HG03103 (cell line): ENCODE measurements at regions not wholly inside any gene's neighbourhood (a gene's known extent, or its start where the extent isn't known, plus 50 kb on each side); places are given as distances from the start of the nearest gene placed in this dataset.
"Not testable (repeated sequence)": the region's sequence is repeated elsewhere in the genome, so short reads cannot be mapped to it uniquely, and the experiment has no call there.

Experiments
- ATAC-seq: cut with Tn5 transposase; IDR thresholded peaks from one replicate; pipeline ENCODE4 v1.9.1; 2021; ENCODE audit warnings: low read depth; ENCODE audit not compliant: unreplicated experiment

GRCh38 chr4:161329852-161330251, 833.9 kb downstream of the FSTL5 start:
- ATAC-seq: no peak

GRCh38 chr4:161321706-161322105, 842.1 kb downstream of the FSTL5 start:
- ATAC-seq: no peak

DNA sequence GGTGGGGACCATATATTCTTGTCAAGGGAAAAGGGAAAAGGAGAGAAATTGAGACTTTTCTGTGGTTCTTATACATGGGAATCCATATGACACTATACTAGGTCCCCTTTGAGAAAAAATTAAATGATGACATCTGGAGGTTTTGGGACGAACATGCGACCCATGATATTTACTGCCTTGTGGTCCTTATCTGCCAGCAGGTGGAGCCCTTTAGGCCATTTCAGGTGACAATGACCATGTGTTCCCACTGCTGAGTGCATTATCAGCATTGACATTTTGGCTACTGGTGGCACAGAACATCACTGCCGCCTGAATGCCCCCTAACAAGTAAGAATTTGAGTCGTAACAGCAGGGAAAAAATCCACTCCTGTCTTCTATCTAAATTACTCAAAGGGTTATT, 843.4 kb downstream of the FSTL5 start:
- ATAC-seq: no peak

- no peak for ATAC-seq
Measured at GRCh38 chr4:161317000-161317399, 846.8 kb downstream of the FSTL5 start.

- ATAC-seq: no peak
Measured at GRCh38 chr4:161314371-161314770, 849.4 kb downstream of the FSTL5 start.

DNA sequence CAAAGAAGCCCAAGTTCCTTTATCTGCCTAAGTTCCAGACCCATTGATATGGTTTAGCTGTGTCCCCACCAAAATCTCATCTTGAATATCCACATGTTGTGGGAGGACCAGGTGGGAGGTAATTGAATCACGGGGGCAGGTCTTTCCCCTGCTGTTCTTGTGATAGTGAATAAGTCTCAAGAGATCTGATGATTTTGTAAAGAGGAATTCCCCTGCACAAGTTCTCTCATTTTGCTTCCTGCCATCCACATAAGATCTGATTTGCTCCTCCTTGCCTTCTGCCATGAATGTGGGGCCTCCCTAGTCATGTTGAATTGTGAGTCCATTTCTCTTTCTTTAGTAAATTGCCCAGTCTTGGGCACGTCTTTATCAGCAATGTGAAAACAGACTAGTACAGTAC, 860.2 kb downstream of the FSTL5 start:
- ATAC-seq: no peak

DNA sequence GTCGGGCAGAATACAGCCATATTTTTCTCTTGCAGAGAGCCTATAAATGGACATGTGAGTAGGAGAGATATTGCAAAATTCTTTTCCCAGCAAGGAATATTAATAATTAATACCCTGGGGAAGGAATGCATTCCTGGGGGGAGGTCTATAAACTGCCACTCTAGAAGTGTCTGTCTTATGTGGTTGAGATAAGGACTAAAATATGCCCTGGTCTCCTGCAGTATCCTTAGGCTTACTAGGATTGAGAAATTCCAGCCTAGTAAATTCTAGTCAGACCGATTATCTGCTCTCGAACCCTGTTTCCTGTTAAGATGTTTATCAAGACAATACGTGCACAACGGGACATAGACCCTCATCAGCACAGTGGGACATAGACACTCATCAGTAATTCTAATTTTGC, 872.6 kb downstream of the FSTL5 start:
- ATAC-seq: no peak

DNA sequence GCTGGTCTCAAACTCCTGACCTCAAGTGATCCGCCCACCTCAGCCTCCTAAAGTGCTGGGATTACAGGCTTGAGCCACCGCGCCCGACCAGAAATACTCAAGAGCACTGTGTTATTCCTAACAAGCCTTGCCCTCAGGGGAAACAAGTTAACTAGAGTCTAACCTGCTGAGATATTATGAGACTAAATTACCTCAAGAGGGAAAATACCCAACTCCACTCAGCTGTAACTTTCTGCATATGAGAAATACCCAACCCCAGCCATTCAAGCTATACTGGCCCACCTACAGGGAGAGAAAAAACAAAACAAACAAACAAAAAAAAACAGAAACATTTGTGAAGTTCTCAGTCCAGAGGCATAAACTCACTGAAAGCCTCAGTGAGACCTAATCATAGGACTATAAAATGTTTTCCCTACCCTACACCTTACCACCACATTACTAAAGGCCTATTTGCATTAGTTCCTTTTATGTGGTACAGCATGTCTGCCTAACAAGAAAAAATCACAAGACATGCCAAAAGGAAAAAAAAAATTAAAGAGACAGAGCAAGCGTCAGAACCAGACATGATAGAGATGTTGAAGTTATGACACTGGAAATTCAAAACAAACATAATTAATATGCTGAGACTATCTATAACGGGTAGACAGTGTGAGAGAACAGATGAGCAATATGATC, 876.0 kb downstream of the FSTL5 start:
- no peak for ATAC-seq

- ATAC-seq: no peak
Measured at GRCh38 chr4:161285461-161285860, 878.3 kb downstream of the FSTL5 start.

DNA sequence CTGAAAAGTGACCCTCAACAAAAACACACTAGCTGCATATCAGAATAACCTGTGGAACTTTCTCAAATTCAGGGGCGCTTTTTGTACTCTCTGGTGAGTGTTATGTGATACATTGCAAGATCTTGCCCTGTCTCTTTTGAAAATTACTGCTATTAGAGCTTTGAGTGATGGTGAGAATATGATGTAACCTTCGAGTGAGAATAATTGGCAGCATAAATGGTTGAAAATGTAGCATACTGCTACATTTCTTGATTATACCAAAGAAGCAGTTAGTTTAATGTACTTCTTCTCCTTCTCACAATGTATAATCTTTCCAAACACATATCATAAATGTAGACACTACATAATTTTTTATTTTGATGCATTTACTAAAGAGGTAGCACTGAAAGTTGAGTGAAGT, 882.9 kb downstream of the FSTL5 start:
- no peak for ATAC-seq

GRCh38 chr4:161279095-161279494, 884.7 kb downstream of the FSTL5 start:
- ATAC-seq: no peak

DNA sequence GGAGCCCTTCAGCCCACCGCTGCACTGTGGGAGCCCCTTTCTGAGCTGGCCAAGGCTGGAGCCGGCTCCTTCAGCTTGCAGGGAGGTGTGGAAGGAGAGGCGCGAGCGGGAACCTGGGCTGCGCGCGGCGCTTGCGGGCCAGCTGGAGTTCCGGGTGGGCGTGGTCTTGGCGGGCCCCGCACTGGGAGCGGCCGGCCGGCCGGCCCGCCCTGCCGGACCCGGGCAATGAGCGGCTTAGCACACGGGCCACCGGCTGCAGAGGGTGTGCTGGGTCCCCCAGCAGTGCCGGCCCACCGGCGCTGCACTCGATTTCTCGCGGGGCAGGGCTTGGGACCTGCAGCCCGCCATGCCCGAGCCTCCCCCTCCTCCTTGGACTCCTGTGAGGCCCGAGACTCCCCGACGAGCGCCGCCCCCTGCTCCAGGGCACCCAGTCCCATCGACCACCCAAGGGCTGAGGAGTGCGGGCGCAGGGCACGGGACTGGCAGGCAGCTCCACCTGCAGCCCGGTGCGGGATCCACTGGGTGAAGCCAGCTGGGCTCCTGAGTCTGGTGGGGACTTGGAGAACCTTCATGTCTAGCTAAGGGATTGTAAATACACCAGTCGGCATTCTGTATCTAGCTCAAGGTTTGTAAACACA, 886.5 kb downstream of the FSTL5 start:
- not testable (repeated sequence) for ATAC-seq

- ATAC-seq: no peak
Measured at GRCh38 chr4:161273607-161274006, 890.2 kb downstream of the FSTL5 start.

DNA sequence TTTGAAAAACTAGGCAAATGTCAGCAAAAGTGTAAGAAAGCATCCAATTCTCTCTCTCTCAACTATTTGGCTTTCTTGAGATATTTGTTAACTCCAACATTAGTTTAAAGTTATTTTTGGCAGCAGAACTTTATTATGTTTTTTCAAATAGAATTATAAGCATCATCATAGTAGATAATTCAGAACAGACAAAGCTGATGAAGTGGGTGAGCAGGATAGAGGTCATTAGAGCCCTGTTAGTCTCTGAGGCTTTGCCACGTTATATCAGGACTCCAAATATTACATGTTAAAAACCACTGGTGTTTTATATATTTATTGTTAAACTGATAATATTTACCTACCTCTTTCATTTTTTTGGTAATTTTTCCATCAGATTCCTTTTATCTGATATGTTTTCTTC, 903.0 kb downstream of the FSTL5 start:
- no peak for ATAC-seq

DNA sequence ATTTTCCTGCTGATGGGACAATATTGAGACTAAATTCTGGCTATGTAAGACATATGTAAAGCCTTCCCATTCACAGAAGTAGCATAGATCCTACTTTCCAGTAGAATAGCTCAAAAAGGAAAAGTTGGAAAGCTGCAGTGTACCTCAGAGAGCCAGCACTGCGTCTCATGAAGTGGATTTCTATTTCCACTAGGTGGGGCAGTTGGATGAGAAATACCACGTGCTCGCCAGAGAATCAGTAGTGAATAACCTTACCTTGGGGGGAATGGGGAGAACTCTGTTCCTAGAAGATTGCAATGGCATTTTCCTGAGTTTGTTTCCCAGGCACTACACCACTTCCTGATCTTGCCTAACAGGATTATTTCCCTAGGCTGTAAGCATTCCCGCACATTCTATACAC, 907.1 kb downstream of the FSTL5 start:
- ATAC-seq: no peak

GRCh38 chr4:161256172-161256571, 907.6 kb downstream of the FSTL5 start:
- ATAC-seq: no peak

DNA sequence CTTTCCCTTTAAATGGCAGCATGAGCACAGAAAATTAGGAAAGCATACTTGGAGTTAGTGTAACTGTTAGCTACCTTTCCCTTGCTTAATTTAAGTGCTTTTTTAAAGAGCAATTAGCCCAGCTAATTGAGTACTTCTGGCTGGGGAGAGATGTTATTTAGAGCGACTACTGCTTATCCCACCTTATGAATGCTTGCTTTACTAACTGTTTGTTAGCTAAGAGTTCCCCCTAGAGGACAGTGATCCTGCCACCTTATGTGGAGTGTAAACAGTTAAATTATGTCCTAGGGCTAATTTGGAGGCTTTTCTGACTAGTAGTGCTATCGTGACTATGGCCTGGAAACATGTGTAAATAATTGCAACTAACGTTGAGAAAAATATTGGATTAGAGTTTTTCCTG, 909.4 kb downstream of the FSTL5 start:
- no peak for ATAC-seq

DNA sequence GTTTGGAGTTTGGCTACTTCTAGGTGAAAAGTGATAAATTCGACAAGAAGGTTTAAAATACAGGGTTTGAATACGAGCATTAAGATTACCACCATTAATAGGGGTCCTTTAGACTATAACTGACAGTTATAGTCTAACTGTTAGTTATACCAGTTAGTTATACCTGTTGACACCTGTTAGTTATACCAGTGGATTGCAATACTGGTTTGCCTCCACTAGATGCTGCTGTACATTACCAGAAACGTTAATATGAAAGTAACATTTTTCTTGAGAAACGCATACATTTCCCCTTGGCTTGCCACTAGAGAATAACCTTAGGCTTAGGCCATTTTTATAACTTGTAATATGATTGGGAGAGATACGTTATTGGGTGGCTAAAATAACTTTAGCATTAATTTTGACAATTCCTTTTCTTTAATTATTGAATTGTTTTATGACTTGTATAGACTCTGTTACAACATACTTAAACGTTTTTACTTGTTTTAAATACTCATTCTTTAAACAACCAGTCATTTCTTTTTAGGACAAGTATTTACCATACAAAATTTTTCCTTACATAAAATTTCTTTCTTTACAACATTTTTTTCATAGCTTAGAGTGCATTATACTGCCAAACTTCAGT, 911.2 kb downstream of the FSTL5 start:
- peak; percentile 65 for ATAC-seq

DNA sequence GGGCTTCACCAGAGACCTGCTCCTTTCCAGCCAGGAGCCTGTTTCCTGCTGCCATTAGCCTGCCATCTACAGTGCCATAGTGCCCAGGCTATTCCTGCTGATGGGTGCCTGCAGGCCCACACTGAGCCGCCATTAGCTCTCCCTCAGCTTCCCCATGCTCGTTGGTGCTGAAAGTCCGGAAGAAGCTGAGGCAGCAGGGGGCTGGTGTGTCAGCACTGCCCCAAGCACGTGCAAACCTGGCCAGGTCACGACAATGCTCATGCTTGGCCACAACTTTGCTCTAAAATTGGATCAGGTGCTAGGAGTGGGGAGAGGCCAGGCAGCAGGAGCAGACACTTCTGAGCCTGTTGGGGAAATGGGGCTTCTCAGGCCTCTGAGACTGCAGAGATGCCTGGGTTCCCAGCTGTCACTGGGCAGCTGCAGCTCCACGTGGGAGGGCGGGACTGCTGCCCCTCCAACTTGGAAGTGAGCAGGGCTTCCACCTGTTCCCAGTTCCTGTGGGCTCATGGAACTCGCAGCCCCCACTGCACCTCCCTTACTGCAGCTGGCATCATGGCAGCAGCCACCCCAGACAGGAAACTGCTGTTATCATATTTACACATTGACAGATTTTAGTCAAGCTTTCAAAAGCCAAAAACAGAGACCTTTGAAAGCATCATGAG, 913.9 kb downstream of the FSTL5 start:
- no peak for ATAC-seq

GRCh38 chr4:161248880-161249279, 914.9 kb downstream of the FSTL5 start:
- ATAC-seq: no peak

DNA sequence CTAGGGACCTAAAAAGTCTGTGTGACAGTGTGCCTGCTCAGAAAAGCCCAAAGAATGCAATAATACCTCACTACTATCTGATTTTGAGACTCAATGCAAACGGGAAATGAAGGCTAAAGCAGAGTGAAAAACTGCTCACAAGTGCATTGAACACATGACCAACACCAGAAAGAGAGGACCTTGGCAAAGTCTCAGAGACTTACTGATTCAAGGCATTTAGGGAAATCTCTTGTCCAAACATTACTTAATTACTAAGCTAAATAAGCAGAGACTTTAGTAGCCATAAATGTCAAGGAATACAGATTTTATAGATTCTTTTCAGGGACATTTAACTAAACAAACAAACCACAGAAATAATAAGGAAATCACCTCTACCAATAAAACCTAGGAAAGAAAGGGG, 916.0 kb downstream of the FSTL5 start:
- ATAC-seq: no peak

DNA sequence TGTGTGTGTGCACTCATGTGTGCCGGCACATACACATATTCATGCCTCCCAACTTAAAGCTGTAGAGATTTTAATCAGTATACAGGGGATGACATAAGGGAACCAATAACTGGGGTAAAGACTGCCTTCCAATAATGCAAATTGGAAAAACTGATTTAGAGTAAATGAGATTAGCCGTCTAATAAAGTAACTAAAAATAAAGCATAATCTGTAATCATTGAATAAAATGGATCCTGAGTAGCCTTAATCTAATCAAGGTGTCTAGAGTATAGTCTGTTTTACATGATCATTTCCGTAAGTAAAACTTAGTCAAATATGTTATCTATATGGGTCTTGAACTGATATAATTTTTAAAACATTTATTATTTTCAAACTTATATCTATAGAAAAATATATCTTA, 925.8 kb downstream of the FSTL5 start:
- ATAC-seq: no peak
